HCT116 (cell line): ENCODE measurements at regions not wholly inside any gene's neighbourhood (a gene's known extent, or its start where the extent isn't known, plus 50 kb on each side); places are given as distances from the start of the nearest gene placed in this dataset.

Experiments
- ATAC-seq: fragments of 200-7000 bp; cut with Tn5 transposase; 2 replicates; pipeline ENCODE4 v1.9.1; 2020; ENCODE audit warnings: mild to moderate bottlenecking, moderate library complexity
- BruUV-seq: library from RNA; stranded (reverse); fragments of 400-500 nt; replicated peaks from 2 replicates; lab custom pipeline; 2021; lab: Mats Ljungman, UMichigan
- CTCF ChIA-PET: fragments of 300-600 bp; sonication (Branson Sonifier 250); formaldehyde crosslinking; loops from one replicate; lab custom pipeline; 2021; ENCODE audit warnings: antibody characterized with exemption; lab: Charles Lee
- POLR2A ChIA-PET: fragments of 300-600, 350-600 bp; sonication (Branson Sonifier 250); formaldehyde crosslinking; loops from one replicate; lab custom pipeline; 2021; ENCODE audit warnings: antibody characterized with exemption; lab: Charles Lee
- RAD21 ChIA-PET, 2 experiments: fragments of 300-600 bp; sonication (Branson Sonifier 250); formaldehyde crosslinking; loops; one replicate each; lab custom pipeline; 2023; ENCODE audit warnings: low total read pairs in 2 of 2; ENCODE audit not compliant: uncharacterized antibody in 2 of 2, unreplicated experiment in 2 of 2, low non-redundant PET in 1 of 2; lab: Charles Lee
- DNase-seq: peaks from one replicate; pipeline ENCODE4 v3.0.0-alpha.2; 2010; ENCODE audit warnings: low read depth, low spot score
- H2AFZ ChIP-seq: fragments of 200-600 bp; shearing (Covaris generic), sonication (generic); 2 replicates; pipeline ENCODE4 v1.6.1; 2017; ENCODE audit warnings: low read depth, mixed run types, mixed read lengths, antibody characterized with exemption, low read length; ENCODE audit not compliant: poor library complexity, severe bottlenecking
- H3K27ac ChIP-seq: 2 replicates; pipeline ENCODE4 v1.5.1; 2012; ENCODE audit warnings: low read depth, low read length
- H3K27me3 ChIP-seq: fragments of 200-600 bp; sonication (generic); 2 replicates; pipeline ENCODE4 v1.6.1; 2016; ENCODE audit warnings: mixed run types, low read length, mixed read lengths; ENCODE audit not compliant: insufficient read depth
- H3K36me3 ChIP-seq, 2 experiments: fragments of 200-500 bp in 1 of 2; fragments of 200-600 bp in 1 of 2; sonication (Bioruptor generic) in 1 of 2; sonication (generic) in 1 of 2; 2 replicates each; pipeline versions ENCODE4 v1.5.1 to v1.6.1; 2014 to 2016; ENCODE audit warnings: low read length in 2 of 2, inconsistent platforms in 1 of 2, mixed read lengths in 1 of 2, mixed run types in 1 of 2; ENCODE audit not compliant: insufficient read depth in 2 of 2, control insufficient read depth in 1 of 2
- H3K4me1 ChIP-seq, 2 experiments: fragments of 200-600 bp in 1 of 2; sonication (generic) in 1 of 2; 2 replicates each; pipeline versions ENCODE4 v1.5.1 to v1.6.1; 2012 to 2017; ENCODE audit warnings: low read length in 2 of 2, inconsistent platforms in 1 of 2, mild to moderate bottlenecking in 1 of 2, mixed read lengths in 1 of 2, mixed run types in 1 of 2, moderate library complexity in 1 of 2; ENCODE audit not compliant: insufficient read depth in 2 of 2, control insufficient read depth in 1 of 2
- H3K4me2 ChIP-seq: fragments of 200-600 bp; sonication (generic); 2 replicates; pipeline ENCODE4 v1.6.1; 2017; ENCODE audit warnings: mixed run types, low read length, mixed read lengths
- H3K4me3 ChIP-seq, 2 experiments: fragments of 200-600 bp in 1 of 2; sonication (generic) in 1 of 2; replicated peaks in 1 of 2; 2 replicates each; pipeline ENCODE4 v1.5.1; 2011 to 2016; ENCODE audit warnings: low read length in 2 of 2, control low read depth in 1 of 2, low read depth in 1 of 2, mild to moderate bottlenecking in 1 of 2, mixed read lengths in 1 of 2, mixed run types in 1 of 2
- H3K79me2 ChIP-seq: fragments of 200-600 bp; sonication (generic); 2 replicates; pipeline ENCODE4 v1.6.1; 2017; ENCODE audit warnings: mild to moderate bottlenecking, mixed run types, low read length, moderate library complexity, mixed read lengths; ENCODE audit not compliant: insufficient read depth
- H3K9ac ChIP-seq: fragments of 200-600 bp; sonication (generic); 2 replicates; pipeline ENCODE4 v1.6.1; 2016; ENCODE audit warnings: low read length, mixed read lengths
- H3K9me2 ChIP-seq: fragments of 200-600 bp; sonication (generic), shearing (Covaris generic); 2 replicates; pipeline ENCODE4 v1.6.1; 2017; ENCODE audit warnings: mixed run types, mild to moderate bottlenecking, moderate library complexity; ENCODE audit not compliant: insufficient read depth
- H3K9me3 ChIP-seq, 2 experiments: fragments of 200-500 bp in 1 of 2; fragments of 200-600 bp in 1 of 2; sonication (Bioruptor generic) in 1 of 2; sonication (generic) in 1 of 2; 2 replicates each; pipeline ENCODE4 v1.6.1; 2014 to 2017; ENCODE audit warnings: low read length in 2 of 2, mixed read lengths in 2 of 2, inconsistent platforms in 1 of 2, low read depth in 1 of 2, mild to moderate bottlenecking in 1 of 2, mixed run types in 1 of 2, moderate library complexity in 1 of 2; ENCODE audit not compliant: control insufficient read depth in 1 of 2, insufficient read depth in 1 of 2
- H4K20me1 ChIP-seq: fragments of 200-600 bp; sonication (generic), shearing (Covaris generic); 2 replicates; pipeline ENCODE4 v1.6.1; 2017; ENCODE audit warnings: mixed run types, mild to moderate bottlenecking, moderate library complexity; ENCODE audit not compliant: insufficient read depth
- CBX3 ChIP-seq: IDR thresholded peaks from 2 replicates; pipeline ENCODE4 v1.6.1; 2012; ENCODE audit warnings: low read depth
- EZH2 ChIP-seq: fragments of 200-600 bp; sonication (generic); IDR thresholded peaks from 2 replicates; pipeline ENCODE4 v1.6.1; 2017; ENCODE audit warnings: antibody characterized with exemption, mixed run types
- EZH2phosphoT487 ChIP-seq: fragments of 200-600 bp; IDR thresholded peaks from 2 replicates; pipeline ENCODE4 v1.6.1; 2018; ENCODE audit warnings: antibody characterized with exemption, borderline replicate concordance
- POLR2A ChIP-seq: IDR thresholded peaks from 2 replicates; pipeline ENCODE4 v1.7.0; 2011; ENCODE audit warnings: borderline replicate concordance; ENCODE audit not compliant: insufficient read depth, insufficient read length; ENCODE audit errors: extremely low read depth
- RAD21 ChIP-seq: IDR thresholded peaks from 2 replicates; pipeline ENCODE4 v1.6.1; 2012; ENCODE audit warnings: low read depth, mild to moderate bottlenecking
- SP1 ChIP-seq: IDR thresholded peaks from 2 replicates; pipeline ENCODE4 v1.6.1; 2012; ENCODE audit warnings: low read depth
- ZFX ChIP-seq: fragments of 450-650 bp; IDR thresholded peaks from 2 replicates; pipeline ENCODE4 v1.6.1; 2017
- ZNF274 ChIP-seq: fragments of 200-500 bp; sonication (Bioruptor generic); IDR thresholded peaks from 2 replicates; pipeline ENCODE4 v1.6.1; 2014; ENCODE audit warnings: mild to moderate bottlenecking, low read depth, low read length, inconsistent platforms
- intact Hi-C: fragments of 100-400 bp; cut with micrococcal nuclease; formaldehyde crosslinking; loops from 2 replicates; pipeline ENCODE4 v1.10.0; 2022
- TF ChIP-seq, protein P1 (sequence below): IDR thresholded peaks from 2 replicates; pipeline ENCODE4 v1.6.1; 2011; ENCODE audit warnings: mild to moderate bottlenecking, low read length, moderate library complexity; ENCODE audit not compliant: insufficient replicate concordance; ENCODE audit errors: extremely low read depth
- TF ChIP-seq, protein P2 (sequence below): IDR thresholded peaks from 2 replicates; pipeline ENCODE4 v1.6.1; 2012
- TF ChIP-seq, protein P3 (sequence below): IDR thresholded peaks from 2 replicates; pipeline ENCODE4 v1.6.1; 2012; ENCODE audit warnings: low read depth
- TF ChIP-seq, protein P4 (sequence below): IDR thresholded peaks from 2 replicates; pipeline ENCODE4 v1.6.1; 2012

DNA sequence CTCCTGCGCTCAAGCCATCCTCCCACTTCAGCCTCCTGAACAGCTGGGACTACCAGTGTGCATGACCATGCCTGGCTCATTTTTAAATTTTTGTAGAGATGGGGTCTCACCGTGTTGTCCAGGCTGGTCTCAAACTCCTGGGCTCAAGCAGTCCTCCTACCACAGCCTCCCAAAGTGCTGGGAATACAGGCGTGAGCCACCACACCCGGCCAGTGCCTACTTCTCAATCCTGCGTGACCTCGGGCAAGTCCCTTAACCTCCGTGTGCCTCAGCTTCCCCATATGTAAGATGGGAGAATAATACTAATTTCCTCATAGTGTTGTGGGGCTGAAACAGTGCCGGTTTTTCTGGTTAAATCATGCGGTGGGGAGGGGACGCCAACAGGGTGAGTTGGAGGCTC is 143.5 kb upstream of the CIBAR2 start:
- Histone ChIP-seq H3K9ac (no peak overlapping the region), H3K27me3 (no peaks in the 10 kb centered on the region), H3K4me1 (peaks cover 9 to 23% of the 10 kb centered on the region in 2 experiments), H3K9me3 (no peaks in the 10 kb centered on the region), H3K36me3 (no peaks in the 10 kb centered on the region), H4K20me1 (no peaks in the 10 kb centered on the region), H3K9me2 (no peaks in the 10 kb centered on the region), H2AFZ (no peak overlapping the region), H3K4me2 (no peak overlapping the region), H3K27ac (no peak overlapping the region), H3K79me2 (no peaks in the 10 kb centered on the region), H3K4me3 (no peak overlapping the region)
- RAD21 ChIA-PET, result no interaction called here
- TF ChIP-seq RAD21 (no peak), ZNF274 (no peak), EZH2 (no peak), ZFX (no peak), SP1 (no peak), CBX3 (no peak), EZH2phosphoT487 (no peak), POLR2A (no peak)
- TF ChIP-seq, protein P1, sequence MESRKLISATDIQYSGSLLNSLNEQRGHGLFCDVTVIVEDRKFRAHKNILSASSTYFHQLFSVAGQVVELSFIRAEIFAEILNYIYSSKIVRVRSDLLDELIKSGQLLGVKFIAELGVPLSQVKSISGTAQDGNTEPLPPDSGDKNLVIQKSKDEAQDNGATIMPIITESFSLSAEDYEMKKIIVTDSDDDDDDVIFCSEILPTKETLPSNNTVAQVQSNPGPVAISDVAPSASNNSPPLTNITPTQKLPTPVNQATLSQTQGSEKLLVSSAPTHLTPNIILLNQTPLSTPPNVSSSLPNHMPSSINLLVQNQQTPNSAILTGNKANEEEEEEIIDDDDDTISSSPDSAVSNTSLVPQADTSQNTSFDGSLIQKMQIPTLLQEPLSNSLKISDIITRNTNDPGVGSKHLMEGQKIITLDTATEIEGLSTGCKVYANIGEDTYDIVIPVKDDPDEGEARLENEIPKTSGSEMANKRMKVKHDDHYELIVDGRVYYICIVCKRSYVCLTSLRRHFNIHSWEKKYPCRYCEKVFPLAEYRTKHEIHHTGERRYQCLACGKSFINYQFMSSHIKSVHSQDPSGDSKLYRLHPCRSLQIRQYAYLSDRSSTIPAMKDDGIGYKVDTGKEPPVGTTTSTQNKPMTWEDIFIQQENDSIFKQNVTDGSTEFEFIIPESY, result no peak
- TF ChIP-seq, protein P2, sequence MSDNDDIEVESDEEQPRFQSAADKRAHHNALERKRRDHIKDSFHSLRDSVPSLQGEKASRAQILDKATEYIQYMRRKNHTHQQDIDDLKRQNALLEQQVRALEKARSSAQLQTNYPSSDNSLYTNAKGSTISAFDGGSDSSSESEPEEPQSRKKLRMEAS, result no peak
- TF ChIP-seq, protein P3, sequence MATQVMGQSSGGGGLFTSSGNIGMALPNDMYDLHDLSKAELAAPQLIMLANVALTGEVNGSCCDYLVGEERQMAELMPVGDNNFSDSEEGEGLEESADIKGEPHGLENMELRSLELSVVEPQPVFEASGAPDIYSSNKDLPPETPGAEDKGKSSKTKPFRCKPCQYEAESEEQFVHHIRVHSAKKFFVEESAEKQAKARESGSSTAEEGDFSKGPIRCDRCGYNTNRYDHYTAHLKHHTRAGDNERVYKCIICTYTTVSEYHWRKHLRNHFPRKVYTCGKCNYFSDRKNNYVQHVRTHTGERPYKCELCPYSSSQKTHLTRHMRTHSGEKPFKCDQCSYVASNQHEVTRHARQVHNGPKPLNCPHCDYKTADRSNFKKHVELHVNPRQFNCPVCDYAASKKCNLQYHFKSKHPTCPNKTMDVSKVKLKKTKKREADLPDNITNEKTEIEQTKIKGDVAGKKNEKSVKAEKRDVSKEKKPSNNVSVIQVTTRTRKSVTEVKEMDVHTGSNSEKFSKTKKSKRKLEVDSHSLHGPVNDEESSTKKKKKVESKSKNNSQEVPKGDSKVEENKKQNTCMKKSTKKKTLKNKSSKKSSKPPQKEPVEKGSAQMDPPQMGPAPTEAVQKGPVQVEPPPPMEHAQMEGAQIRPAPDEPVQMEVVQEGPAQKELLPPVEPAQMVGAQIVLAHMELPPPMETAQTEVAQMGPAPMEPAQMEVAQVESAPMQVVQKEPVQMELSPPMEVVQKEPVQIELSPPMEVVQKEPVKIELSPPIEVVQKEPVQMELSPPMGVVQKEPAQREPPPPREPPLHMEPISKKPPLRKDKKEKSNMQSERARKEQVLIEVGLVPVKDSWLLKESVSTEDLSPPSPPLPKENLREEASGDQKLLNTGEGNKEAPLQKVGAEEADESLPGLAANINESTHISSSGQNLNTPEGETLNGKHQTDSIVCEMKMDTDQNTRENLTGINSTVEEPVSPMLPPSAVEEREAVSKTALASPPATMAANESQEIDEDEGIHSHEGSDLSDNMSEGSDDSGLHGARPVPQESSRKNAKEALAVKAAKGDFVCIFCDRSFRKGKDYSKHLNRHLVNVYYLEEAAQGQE, result no peak
- TF ChIP-seq, protein P4, sequence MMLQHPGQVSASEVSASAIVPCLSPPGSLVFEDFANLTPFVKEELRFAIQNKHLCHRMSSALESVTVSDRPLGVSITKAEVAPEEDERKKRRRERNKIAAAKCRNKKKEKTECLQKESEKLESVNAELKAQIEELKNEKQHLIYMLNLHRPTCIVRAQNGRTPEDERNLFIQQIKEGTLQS, result no peak
- no TSS peak for BruUV-seq
- DNase-seq, result no peak
- POLR2A ChIA-PET, result no interaction called here
- intact Hi-C loops, result no loop called here
- no peak for ATAC-seq
- CTCF ChIA-PET, result no interaction called here
